ENCODE measurements at regions not wholly inside any gene's neighbourhood (a gene's known extent, or its start where the extent isn't known, plus 50 kb on each side); places are given as distances from the start of the nearest gene placed in this dataset.

- H3K9me3 Mint-ChIP-seq: peaks cover 13% of the 10 kb centered on the region
- no peak for TF ChIP-seq CTCF (conservative IDR thresholded peaks at IDR 0.05)
- no peak overlapping the region for H3K4me3 Mint-ChIP-seq
- DNase-seq (ENCODE audit: low read depth, low spot score): no peak
- H3K27me3 Mint-ChIP-seq (ENCODE audit: low read depth): no peaks in the 10 kb centered on the region
- no peak overlapping the region for H3K27ac Mint-ChIP-seq (ENCODE audit: unreplicated experiment)
- H3K4me1 Mint-ChIP-seq: peaks cover 10% of the 10 kb centered on the region
- H3K36me3 Mint-ChIP-seq (ENCODE audit: low read depth): peaks cover 5% of the 10 kb centered on the region
Observed at GRCh38 chr16:51008037-51008436, 143.0 kb downstream of the SALL1 start.

GRCh38 chr16:51003850-51004566, 147.1 kb downstream of the SALL1 start:
- peaks cover 4% of the 10 kb centered on the region for H3K4me1 Mint-ChIP-seq

GRCh38 chr16:51002881-51003490, 148.1 kb downstream of the SALL1 start:
- peaks cover 10% of the 10 kb centered on the region for H3K9me3 Mint-ChIP-seq
- H3K27me3 Mint-ChIP-seq (ENCODE audit: low read depth): no peaks in the 10 kb centered on the region
- no peak overlapping the region for H3K4me3 Mint-ChIP-seq
- H3K27ac Mint-ChIP-seq (ENCODE audit: unreplicated experiment): no peak overlapping the region
- no peak for TF ChIP-seq CTCF (conservative IDR thresholded peaks at IDR 0.05)
- H3K4me1 Mint-ChIP-seq: no peaks in the 10 kb centered on the region
- DNase-seq (ENCODE audit: low read depth, low spot score): no peak
- H3K36me3 Mint-ChIP-seq (ENCODE audit: low read depth): peaks cover 5% of the 10 kb centered on the region

More at GRCh38 chr16:51003850-51004566, 147.1 kb downstream of the SALL1 start:
- TF ChIP-seq CTCF (conservative IDR thresholded peaks at IDR 0.05): no peak
- Mint-ChIP-seq H3K36me3 (ENCODE audit: low read depth) (peaks cover 5% of the 10 kb centered on the region), H3K4me3 (no peak overlapping the region), H3K9me3 (peaks cover 10% of the 10 kb centered on the region), H3K27me3 (ENCODE audit: low read depth) (no peaks in the 10 kb centered on the region), H3K27ac (ENCODE audit: unreplicated experiment) (no peak overlapping the region)
- no peak for DNase-seq (ENCODE audit: low read depth, low spot score)

GRCh38 chr16:50999181-50999580, 151.9 kb downstream of the SALL1 start:
- Mint-ChIP-seq H3K36me3 (ENCODE audit: low read depth) (no peaks in the 10 kb centered on the region), H3K27me3 (ENCODE audit: low read depth) (no peaks in the 10 kb centered on the region), H3K27ac (ENCODE audit: unreplicated experiment) (no peak overlapping the region), H3K4me3 (no peak overlapping the region), H3K4me1 (peaks cover 4% of the 10 kb centered on the region), H3K9me3 (no peaks in the 10 kb centered on the region)
- no peak for TF ChIP-seq CTCF (conservative IDR thresholded peaks at IDR 0.05)
- DNase-seq (ENCODE audit: low read depth, low spot score): no peak

- no peaks in the 10 kb centered on the region for H3K9me3 Mint-ChIP-seq
- peaks cover 4% of the 10 kb centered on the region for H3K4me1 Mint-ChIP-seq
- H3K4me3 Mint-ChIP-seq: no peak overlapping the region
- DNase-seq (ENCODE audit: low read depth, low spot score): no peak
- no peaks in the 10 kb centered on the region for H3K27me3 Mint-ChIP-seq (ENCODE audit: low read depth)
- no peak overlapping the region for H3K27ac Mint-ChIP-seq (ENCODE audit: unreplicated experiment)
- no peak for TF ChIP-seq CTCF (conservative IDR thresholded peaks at IDR 0.05)
- no peaks in the 10 kb centered on the region for H3K36me3 Mint-ChIP-seq (ENCODE audit: low read depth)
Observed at GRCh38 chr16:50998411-50998810, 152.7 kb downstream of the SALL1 start.

All from neural crest cell (in vitro differentiated cells).